ENCODE measurements at regions not wholly inside any gene's neighbourhood (a gene's known extent, or its start where the extent isn't known, plus 50 kb on each side); places are given as distances from the start of the nearest gene placed in this dataset.

GRCh38 chr3:152184971-152185686 lies 83.6 kb upstream of the MBNL1 start:
- TF ChIP-seq TAF1 (IDR thresholded peaks at IDR 0.05; ENCODE audit: low read depth, low read length) = no peak
- TF ChIP-seq CTCF (IDR thresholded peaks at IDR 0.05; ENCODE audit: control extremely low read depth in 1 of 3, insufficient read depth in 1 of 3, low read depth in 1 of 3, low read length in 3 of 3) = no peak
- TF ChIP-seq ZNF274 (IDR thresholded peaks at IDR 0.05; ENCODE audit: borderline replicate concordance, extremely low read depth, low read length) = no peak
- no peak for TF ChIP-seq SRF (IDR thresholded peaks at IDR 0.05; ENCODE audit: low read depth, low read length)
- no peak for TF ChIP-seq E2F6 (IDR thresholded peaks at IDR 0.05)
- no peak for TF ChIP-seq POLR2A (IDR thresholded peaks at IDR 0.05; ENCODE audit: control extremely low read depth in 1 of 2, low read depth in 2 of 2, low read length in 2 of 2)
